LNCaP clone FGC (cell line): ENCODE measurements at regions not wholly inside any gene's neighbourhood (a gene's known extent, or its start where the extent isn't known, plus 50 kb on each side); places are given as distances from the start of the nearest gene placed in this dataset.

ENCODE experiments used
- DNase-seq: peaks from one replicate; pipeline ENCODE4 v3.0.0-alpha.2; 2011; ENCODE audit warnings: low read depth
- H3K4me3 ChIP-seq: 2 replicates; pipeline ENCODE4 v1.5.1; 2011; ENCODE audit warnings: mild to moderate bottlenecking, low read depth, low read length, control low read depth
- TF ChIP-seq, protein P1 (sequence below): IDR thresholded peaks from 2 replicates; pipeline ENCODE4 v1.5.1; 2012; ENCODE audit warnings: mild to moderate bottlenecking; ENCODE audit not compliant: control insufficient read depth, insufficient read depth; ENCODE audit errors: extremely low read depth

DNA sequence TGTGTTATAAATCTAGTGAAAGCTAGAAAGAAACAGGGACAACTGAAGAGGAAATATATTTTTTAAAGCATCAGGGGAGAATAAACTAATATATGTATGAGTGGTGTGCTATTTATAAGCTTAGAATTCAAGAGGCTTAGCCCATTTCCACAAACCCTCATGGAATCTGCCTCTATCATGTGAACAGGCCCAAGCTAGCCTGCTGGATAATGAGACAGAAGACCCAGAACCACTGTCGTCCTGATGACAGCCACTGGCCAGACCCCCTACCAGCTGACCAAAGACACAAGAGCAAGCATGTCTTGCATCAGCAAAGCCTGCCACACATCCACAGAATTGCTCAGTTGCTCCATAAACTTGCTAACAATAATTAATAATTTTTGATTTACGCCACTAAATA is 382.3 kb upstream of the NXPH2 start:
- no peak overlapping the region for H3K4me3 ChIP-seq
- TF ChIP-seq, protein P1, sequence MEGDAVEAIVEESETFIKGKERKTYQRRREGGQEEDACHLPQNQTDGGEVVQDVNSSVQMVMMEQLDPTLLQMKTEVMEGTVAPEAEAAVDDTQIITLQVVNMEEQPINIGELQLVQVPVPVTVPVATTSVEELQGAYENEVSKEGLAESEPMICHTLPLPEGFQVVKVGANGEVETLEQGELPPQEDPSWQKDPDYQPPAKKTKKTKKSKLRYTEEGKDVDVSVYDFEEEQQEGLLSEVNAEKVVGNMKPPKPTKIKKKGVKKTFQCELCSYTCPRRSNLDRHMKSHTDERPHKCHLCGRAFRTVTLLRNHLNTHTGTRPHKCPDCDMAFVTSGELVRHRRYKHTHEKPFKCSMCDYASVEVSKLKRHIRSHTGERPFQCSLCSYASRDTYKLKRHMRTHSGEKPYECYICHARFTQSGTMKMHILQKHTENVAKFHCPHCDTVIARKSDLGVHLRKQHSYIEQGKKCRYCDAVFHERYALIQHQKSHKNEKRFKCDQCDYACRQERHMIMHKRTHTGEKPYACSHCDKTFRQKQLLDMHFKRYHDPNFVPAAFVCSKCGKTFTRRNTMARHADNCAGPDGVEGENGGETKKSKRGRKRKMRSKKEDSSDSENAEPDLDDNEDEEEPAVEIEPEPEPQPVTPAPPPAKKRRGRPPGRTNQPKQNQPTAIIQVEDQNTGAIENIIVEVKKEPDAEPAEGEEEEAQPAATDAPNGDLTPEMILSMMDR, result no peak
- no peak for DNase-seq

DNA sequence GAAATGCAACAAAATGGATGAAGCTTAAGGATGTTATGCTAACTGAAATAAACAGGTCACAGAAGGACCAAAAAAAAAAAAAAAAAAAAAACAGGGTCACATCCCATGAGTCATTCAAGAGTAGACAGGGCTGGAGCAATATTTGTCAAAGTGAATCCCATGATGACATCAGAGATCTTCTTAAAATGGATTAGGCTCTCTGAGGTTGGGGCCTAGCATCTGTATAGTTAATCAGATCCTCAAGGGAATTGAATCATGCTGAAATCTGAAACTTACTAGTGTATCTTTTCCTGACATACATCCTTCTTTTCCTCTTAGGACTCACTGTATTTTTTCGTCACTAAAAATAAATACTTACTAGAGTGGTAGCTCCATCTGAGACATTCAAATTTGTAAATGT is 380.6 kb upstream of the NXPH2 start:
- TF ChIP-seq, protein P1, result no peak
- no peak for DNase-seq
- no peak overlapping the region for H3K4me3 ChIP-seq

DNA sequence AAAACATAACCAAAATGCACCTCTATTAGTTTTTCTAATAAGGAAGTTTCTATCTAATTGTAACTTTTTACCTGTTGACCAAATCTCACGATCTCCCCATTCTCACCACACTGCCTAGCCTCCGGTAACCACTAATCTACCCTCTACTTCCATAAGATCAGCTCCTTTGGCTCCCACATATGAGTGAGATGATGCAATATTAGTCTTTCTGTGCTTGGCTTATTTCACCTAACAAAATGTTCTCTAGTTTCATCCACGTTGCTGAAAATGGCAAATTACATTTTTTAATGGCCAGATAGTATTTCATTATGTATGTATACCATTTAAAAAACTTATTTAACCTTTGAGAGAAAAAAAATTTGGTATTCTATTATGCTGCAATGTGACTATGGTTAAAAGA is 379.0 kb upstream of the NXPH2 start:
- DNase-seq, result no peak
- H3K4me3 ChIP-seq, result no peak overlapping the region
- TF ChIP-seq, protein P1, result no peak

DNA sequence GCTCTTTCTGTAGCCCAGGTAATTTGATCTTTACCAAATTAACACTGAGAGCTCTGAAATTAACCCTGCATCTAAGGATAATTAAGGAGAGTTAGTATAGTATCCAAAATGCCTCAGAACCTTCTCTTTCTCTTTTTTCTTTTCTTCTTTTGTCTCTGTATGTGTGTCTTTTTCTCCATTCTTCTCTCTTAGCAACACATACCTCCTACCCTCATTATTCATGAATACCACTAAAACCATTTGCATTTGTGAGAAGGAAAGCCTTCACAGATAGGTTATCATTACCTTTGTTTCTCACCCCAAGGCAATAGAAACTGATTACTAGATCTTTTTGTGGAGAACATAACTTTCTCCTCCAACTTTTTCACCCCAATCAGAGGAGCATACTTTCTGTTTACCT is 376.5 kb upstream of the NXPH2 start:
- H3K4me3 ChIP-seq, result no peak overlapping the region
- TF ChIP-seq, protein P1, result no peak
- no peak for DNase-seq

DNA sequence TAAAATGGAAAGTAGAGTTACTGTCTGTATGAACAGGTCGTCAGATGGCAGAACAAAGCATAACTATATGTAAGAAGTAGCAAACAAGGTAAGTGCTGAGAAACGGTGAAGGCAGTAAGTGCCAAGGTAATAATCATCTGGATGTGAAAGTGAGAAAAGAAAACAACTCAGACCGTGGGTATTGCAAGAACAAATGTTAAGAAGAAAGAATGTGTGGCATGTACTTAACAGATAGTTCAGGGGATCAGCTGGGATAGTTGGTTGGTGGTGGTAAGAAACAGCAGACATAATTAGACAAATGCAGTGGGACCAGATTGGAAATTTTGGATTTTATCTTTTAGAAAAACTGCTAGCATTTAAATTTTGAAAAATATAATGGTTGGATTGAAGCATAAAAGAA is 375.8 kb upstream of the NXPH2 start:
- DNase-seq, result no peak
- no peak overlapping the region for H3K4me3 ChIP-seq
- TF ChIP-seq, protein P1, result no peak

DNA sequence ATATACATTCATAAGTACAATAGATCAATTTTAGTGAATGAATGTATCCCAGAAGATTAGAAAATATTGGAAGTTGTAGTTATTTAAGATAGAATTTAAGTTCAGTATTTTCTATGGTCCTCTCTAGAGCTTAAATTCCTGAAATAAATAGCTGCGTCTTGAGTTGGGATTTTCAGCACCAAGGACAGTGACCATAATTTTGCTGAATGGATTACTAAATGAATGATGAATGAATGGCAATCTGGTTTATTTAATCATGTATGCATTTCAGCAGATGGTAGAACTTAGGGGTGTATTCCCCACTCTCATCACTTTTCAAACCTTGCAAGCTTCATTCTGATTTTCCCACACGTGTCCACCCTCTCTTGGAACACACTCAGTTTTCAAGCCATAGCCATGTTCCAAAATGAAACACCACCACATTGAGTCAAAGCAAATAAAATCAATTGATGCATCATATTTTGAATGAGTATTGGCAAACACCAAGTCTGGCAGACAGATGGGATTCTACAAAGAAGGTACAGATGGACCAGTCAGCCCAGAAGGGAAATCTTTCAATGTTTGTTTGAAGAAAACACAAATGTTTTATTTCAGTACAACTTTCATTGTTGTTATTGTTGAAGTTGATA is 362.2 kb upstream of the NXPH2 start:
- peak; percentile 30 for DNase-seq
- TF ChIP-seq, protein P1, result no peak

DNA sequence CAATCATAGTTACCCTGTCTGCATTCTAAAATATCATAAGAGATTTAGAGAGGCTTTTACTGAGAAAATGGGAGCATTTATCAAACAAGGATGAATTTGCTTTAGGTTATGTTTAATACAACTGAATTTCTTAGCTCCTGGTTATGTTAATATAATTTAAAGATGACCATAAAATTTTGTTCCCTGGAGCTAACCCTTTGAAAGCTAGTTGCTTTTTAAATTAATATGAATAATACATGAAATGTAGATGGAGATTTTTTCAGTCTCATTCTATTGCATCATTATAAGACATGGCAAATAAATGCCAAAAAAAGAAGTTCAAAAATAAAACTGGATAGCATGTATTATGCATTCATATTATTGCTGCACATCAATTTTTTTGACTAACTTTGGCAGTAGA is 344.1 kb upstream of the NXPH2 start:
- TF ChIP-seq, protein P1, result no peak
- no peak for DNase-seq
- H3K4me3 ChIP-seq, result no peak overlapping the region

More for the DNA sequence above, 362.2 kb upstream of the NXPH2 start:
- no peak overlapping the region for H3K4me3 ChIP-seq
